GM12892 (cell line): ENCODE measurements at regions not wholly inside any gene's neighbourhood (a gene's known extent, or its start where the extent isn't known, plus 50 kb on each side); places are given as distances from the start of the nearest gene placed in this dataset.

Source experiments
- POLR2A ChIP-seq: IDR thresholded peaks from 2 replicates; pipeline ENCODE4 v1.6.1; 2011; ENCODE audit warnings: low read depth, low read length, control low read depth
- POLR2AphosphoS5 ChIP-seq: IDR thresholded peaks from 2 replicates; pipeline ENCODE4 v1.6.1; 2011; ENCODE audit warnings: low read depth, low read length, control low read depth

- TF ChIP-seq POLR2A (no peak), POLR2AphosphoS5 (no peak)
These were observed 388.6 kb upstream of the CDH6 start for GRCh38 chr5:30804739-30805505.
